CD4-positive, alpha-beta T cell treated with Interleukin-17A for 4 hours (primary cell): ENCODE measurements at regions not wholly inside any gene's neighbourhood (a gene's known extent, or its start where the extent isn't known, plus 50 kb on each side); places are given as distances from the start of the nearest gene placed in this dataset.
"Not testable (repeated sequence)": the region's sequence is repeated elsewhere in the genome, so short reads cannot be mapped to it uniquely, and the experiment has no call there.

Source experiments
- DNase-seq: peaks from one replicate; pipeline ENCODE4 v3.0.0-alpha.2; 2020; ENCODE audit warnings: mixed read lengths

- no peak for DNase-seq
These were observed 129.1 kb downstream of the TNFRSF21 start for GRCh38 chr6:47180633-47181032.

DNA sequence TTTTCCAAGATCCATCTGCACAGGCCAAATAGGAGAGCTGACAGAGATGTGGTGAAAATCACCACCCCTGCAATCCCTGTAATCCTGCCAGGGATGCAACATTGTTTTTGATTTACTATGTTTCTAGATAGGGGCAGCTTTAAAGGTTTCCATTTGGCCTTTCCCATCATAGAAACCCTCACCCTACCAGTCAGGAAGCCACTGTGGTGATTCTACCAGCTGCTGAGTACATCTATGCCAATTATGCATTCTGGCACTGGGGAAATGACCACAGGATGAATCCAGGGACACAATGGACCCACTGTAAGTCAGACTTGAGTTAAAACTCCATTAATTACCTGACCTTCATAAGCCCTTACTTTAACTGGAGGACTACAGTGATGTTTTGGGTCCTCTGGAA lies 130.4 kb downstream of the TNFRSF21 start:
- DNase-seq: no peak

DNA sequence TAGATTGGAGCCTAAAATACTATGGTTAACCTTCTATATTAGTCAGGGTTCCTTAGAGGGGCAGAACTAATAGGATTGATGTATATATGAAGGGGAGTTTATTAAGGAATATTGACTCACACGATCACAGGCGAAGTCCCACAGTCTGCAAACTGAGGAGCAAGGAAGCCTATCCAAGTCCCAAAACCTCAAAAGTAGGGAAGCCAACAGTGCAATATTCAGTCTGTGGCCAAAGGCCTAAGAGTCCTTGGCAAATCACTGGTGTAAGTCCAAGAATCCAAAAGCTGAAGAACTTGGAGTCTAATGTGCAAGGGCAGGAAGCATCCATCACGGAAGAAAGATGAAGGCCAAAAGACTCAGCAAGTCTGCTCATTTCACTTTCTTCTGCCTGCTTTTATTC lies 133.5 kb upstream of the ADGRF1 start:
- DNase-seq: no peak

DNA sequence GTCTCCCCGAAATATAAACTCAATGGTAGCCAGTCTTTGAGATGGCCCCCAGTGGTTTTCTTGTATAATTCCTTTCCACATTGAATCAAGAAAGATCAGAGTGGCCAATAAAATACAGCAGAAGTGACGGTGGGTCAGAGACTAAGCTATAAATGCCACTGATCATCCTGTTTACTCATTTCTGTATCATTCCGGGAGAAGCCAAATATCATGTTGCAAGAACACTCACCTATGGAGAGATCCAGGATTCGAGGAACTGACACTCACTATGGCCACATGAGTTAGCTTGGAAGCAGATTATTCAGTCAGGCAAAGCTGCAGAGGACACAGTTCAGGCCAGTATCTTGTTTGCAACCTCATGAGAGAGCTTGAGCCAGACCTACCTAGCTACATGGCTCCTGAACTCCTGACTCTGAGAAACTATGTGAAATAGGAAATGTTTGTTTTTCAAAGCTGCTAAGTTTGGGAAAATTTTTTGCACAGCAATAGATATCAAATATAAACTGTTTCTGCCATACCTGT lies 132.4 kb upstream of the ADGRF1 start:
- DNase-seq: no peak

GRCh38 chr6:47174063-47174462 lies 131.9 kb upstream of the ADGRF1 start:
- not testable (repeated sequence) for DNase-seq

DNA sequence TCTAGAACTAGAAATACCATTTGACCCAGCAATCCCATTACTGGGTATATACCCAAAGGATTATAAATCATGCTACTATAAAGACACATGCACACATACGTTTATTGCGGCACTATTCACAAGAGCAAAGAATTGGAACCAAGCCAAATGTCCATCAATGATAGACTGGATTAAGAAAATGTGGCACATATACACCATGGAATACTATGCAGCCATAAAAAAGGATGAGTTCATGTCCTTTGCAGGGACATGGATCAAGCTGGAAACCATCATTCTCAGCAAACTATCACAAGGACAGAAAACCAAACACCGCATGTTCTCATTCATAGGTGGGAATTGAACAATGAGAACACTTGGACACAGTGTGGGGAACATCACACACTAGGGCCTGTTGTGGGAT lies 131.0 kb upstream of the ADGRF1 start:
- not testable (repeated sequence) for DNase-seq

GRCh38 chr6:47170617-47170947 lies 128.4 kb upstream of the ADGRF1 start:
- no peak for DNase-seq

- no peak for DNase-seq
These were observed 127.9 kb upstream of the ADGRF1 start for GRCh38 chr6:47169785-47170616.

GRCh38 chr6:47168180-47168579 lies 126.0 kb upstream of the ADGRF1 start:
- no peak for DNase-seq

GRCh38 chr6:47165918-47166317 lies 123.8 kb upstream of the ADGRF1 start:
- DNase-seq: no peak

DNA sequence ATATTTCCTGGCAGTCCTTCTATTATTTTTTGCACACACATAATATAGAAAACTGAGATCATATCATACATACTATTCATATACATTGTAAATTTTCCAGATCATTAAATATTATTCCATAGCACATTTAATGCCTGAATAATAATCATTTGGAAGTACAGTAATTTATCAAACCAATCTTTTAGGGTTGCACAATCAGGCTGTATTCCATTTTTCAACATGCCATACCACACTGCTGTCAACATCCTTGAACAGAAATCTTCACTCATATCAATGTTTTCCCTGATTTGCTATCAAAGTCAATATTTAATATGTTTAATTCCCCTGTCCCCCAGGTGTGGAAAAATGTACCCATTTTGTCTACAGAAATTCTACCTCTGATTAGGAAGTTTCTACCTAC lies 122.7 kb upstream of the ADGRF1 start:
- no peak for DNase-seq

GRCh38 chr6:47163536-47163935 lies 121.4 kb upstream of the ADGRF1 start:
- DNase-seq: no peak

DNA sequence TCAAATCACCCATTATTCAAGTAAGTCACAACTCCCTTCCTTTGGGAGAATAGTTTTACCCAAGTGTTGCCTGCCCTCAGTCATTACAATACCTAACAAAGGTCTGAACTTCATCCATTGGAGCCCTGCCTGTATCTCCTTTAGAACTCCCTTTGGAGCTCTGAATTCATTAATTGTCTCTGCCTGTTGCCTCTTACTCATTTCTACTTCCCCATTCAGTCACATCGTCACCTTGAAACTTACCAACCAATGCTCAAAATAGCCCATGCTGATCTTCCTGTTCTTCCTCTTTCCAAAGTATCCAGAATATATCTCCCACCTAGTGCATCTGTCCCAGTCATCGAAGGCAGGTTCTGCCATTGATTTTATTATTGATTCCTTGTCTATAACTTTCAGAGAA lies 120.7 kb upstream of the ADGRF1 start:
- no peak for DNase-seq

- no peak for DNase-seq
These were observed 120.1 kb upstream of the ADGRF1 start for GRCh38 chr6:47162231-47162630.

GRCh38 chr6:47161176-47161687 lies 119.1 kb upstream of the ADGRF1 start:
- DNase-seq: no peak

DNA sequence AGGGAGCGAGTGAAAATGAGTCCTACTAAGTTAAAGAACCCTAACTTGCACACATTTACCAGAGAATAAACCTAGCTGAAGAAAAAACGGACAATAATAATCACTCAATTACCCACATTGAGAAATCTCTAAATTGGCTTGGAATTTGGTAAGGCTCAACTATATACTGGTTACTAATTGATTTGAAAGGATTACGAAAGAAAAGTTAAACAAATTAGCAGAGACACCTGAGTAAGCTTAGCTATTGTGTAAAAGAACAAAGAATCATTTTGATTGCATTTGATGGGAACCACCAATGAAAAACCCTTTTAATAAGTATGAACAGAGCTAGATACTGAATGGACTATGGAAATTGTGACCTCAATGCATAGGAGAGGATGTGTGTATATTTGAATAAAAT lies 118.6 kb upstream of the ADGRF1 start:
- DNase-seq: no peak

- DNase-seq: no peak
These were observed 117.6 kb upstream of the ADGRF1 start for GRCh38 chr6:47159763-47160162.

DNA sequence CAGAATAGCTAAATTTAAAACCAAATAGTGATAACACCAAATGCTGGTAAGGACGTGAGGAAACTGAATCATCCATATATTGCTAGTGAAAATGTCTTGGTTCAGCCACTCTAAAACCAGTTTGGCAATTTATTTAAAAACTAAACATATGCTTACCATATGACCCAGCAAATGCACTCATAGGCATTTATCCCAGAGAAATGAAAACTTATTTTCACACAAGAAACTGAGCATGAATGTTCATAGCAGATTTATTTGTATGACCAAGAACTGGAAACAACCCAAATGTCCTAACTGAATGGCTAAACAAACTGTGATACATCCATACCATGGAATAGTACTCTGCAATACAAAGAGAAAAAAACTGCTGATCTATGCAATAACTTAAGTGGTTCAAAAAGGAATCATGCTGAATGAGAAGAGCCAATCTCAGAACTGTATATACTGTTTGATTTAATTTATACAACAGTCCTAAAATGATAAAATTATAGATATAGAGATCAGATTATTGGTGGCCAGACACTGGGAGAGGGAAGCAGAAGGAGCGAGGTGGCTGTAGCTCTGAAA lies 115.6 kb upstream of the ADGRF1 start:
- DNase-seq: no peak

- DNase-seq: no peak
These were observed 114.9 kb upstream of the ADGRF1 start for GRCh38 chr6:47157063-47157462.

GRCh38 chr6:47156196-47156595 lies 114.1 kb upstream of the ADGRF1 start:
- no peak for DNase-seq

DNA sequence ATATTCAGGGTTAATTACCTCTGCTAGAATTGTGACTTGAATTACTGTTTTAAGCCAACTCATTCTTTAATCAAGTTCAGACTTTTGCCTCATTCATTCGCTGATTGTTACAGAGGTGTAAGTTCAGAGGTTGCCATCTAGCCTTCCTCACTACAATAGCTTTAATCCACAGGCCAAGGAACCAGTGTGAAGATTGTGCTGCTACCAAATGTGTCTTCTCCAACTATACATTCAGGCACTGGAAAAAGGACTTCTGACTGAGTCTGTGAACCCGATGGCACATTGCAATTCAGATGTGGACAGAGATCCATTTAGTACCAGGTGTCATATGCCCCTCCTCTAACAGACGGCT lies 111.2 kb upstream of the ADGRF1 start:
- no peak for DNase-seq

GRCh38 chr6:47152666-47153403 lies 110.7 kb upstream of the ADGRF1 start:
- DNase-seq: no peak

- no peak for DNase-seq
These were observed 109.2 kb upstream of the ADGRF1 start for GRCh38 chr6:47151232-47151898.
